B cell (primary cell): ENCODE measurements at regions not wholly inside any gene's neighbourhood (a gene's known extent, or its start where the extent isn't known, plus 50 kb on each side); places are given as distances from the start of the nearest gene placed in this dataset.

Source experiments
- ATAC-seq: fragments of 200-7000 bp; cut with Tn5 transposase; one replicate; pipeline ENCODE4 v1.10.0; 2021; ENCODE audit warnings: low read depth, mild to moderate bottlenecking, moderate number of reproducible peaks, moderate library complexity
- CTCF ChIA-PET: fragments of 350-600 bp; sonication (Branson Sonifier 250); formaldehyde crosslinking; loops from one replicate; lab custom pipeline; 2021; ENCODE audit warnings: antibody characterized with exemption, inconsistent platforms; lab: Charles Lee
- POLR2A ChIA-PET: fragments of 350-600 bp; sonication (Branson Sonifier 250); formaldehyde crosslinking; loops from one replicate; lab custom pipeline; 2021; ENCODE audit warnings: antibody characterized with exemption; lab: Charles Lee
- DNase-seq: peaks from one replicate; pipeline ENCODE4 v3.0.0; 2013
- H2AFZ ChIP-seq: 2 replicates; pipeline ENCODE4 v1.6.1; 2012; ENCODE audit warnings: mild to moderate bottlenecking, low read depth, low read length; ENCODE audit not compliant: insufficient read depth, poor library complexity, severe bottlenecking
- H3K27ac ChIP-seq, 2 donors: 1 replicate in 1 of 2; 2 replicates in 1 of 2; pipeline ENCODE4 v1.5.1; 2012 to 2013; ENCODE audit warnings: low read length in 2 of 2, mild to moderate bottlenecking in 2 of 2, moderate library complexity in 1 of 2
- H3K27me3 ChIP-seq, 4 experiments: fragments of 200-600 bp in 1 of 4; sonication (generic) in 1 of 4; replicated peaks in 1 of 4; 1 replicate in 2 of 4; 2 replicates in 2 of 4; pipeline versions ENCODE4 v1.6.1 to v1.7.0; 2013 to 2016; ENCODE audit warnings: low read length in 3 of 4, mild to moderate bottlenecking in 2 of 4, mixed read lengths in 1 of 4, moderate library complexity in 1 of 4; ENCODE audit not compliant: insufficient read depth in 4 of 4, control insufficient read depth in 3 of 4; ENCODE audit errors: control extremely low read depth in 1 of 4
- H3K36me3 ChIP-seq, 2 experiments: replicated peaks in 1 of 2; 1 replicate in 1 of 2; 2 replicates in 1 of 2; pipeline versions ENCODE4 v1.6.1 to v1.7.1; 2013; ENCODE audit warnings: low read length in 1 of 2; ENCODE audit not compliant: insufficient read depth in 2 of 2, control insufficient read depth in 1 of 2; ENCODE audit errors: control extremely low read depth in 1 of 2, extremely low read depth in 1 of 2
- H3K4me1 ChIP-seq, 2 donors: fragments of 200-600 bp in 1 of 2; sonication (generic) in 1 of 2; 1 replicate in 1 of 2; 2 replicates in 1 of 2; pipeline versions ENCODE4 v1.5.1 to v1.6.1; 2013 to 2017; ENCODE audit warnings: low read length in 2 of 2; ENCODE audit not compliant: control insufficient read depth in 2 of 2, insufficient read depth in 2 of 2
- H3K4me2 ChIP-seq: replicated peaks from 2 replicates; pipeline ENCODE3; 2012; ENCODE audit warnings: mild to moderate bottlenecking, low read depth, low read length; ENCODE audit not compliant: poor library complexity, severe bottlenecking
- H3K4me3 ChIP-seq, 5 experiments: fragments of 200-600 bp in 1 of 5; sonication (generic) in 1 of 5; 1 replicate in 3 of 5; 2 replicates in 2 of 5; pipeline versions ENCODE4 v1.5.1 to v1.7.0; 2011 to 2016; ENCODE audit warnings: low read length in 4 of 5, mild to moderate bottlenecking in 4 of 5, low read depth in 2 of 5, control low read depth in 1 of 5, moderate library complexity in 1 of 5; ENCODE audit not compliant: insufficient read depth in 1 of 5; ENCODE audit errors: control extremely low read depth in 1 of 5, extremely low read depth in 1 of 5
- H3K79me2 ChIP-seq: fragments of 200-600 bp; sonication (generic); one replicate; pipeline ENCODE4 v1.6.0; 2016; ENCODE audit warnings: low read length; ENCODE audit not compliant: control insufficient read depth, insufficient read depth
- H3K9ac ChIP-seq: fragments of 200-600 bp; sonication (generic); 2 replicates; pipeline ENCODE4 v1.6.1; 2017; ENCODE audit warnings: mild to moderate bottlenecking, low read length, moderate library complexity
- H3K9me3 ChIP-seq, 3 donors: one replicate each; pipeline versions ENCODE4 v1.6.1 to v1.7.1; 2013; ENCODE audit warnings: low read length in 2 of 3; ENCODE audit not compliant: control insufficient read depth in 2 of 3, insufficient read depth in 1 of 3; ENCODE audit errors: control extremely low read depth in 1 of 3
- H4K20me1 ChIP-seq: 2 replicates; pipeline ENCODE4 v1.6.0; 2012; ENCODE audit warnings: mild to moderate bottlenecking, low read length; ENCODE audit not compliant: insufficient read depth, control insufficient read depth, poor library complexity, severe bottlenecking
- H3K27ac Mint-ChIP-seq: one replicate; pipeline ENCODE4 v1.8.0; 2021; ENCODE audit warnings: mixed read lengths
- H3K27me3 Mint-ChIP-seq: one replicate; pipeline ENCODE4 v1.8.0; 2021; ENCODE audit warnings: mixed read lengths
- H3K4me1 Mint-ChIP-seq: one replicate; pipeline ENCODE4 v1.8.0; 2021; ENCODE audit warnings: mixed read lengths
- H3K4me3 Mint-ChIP-seq: one replicate; pipeline ENCODE4 v1.8.0; 2021; ENCODE audit warnings: mixed read lengths
- H3K9me3 Mint-ChIP-seq: one replicate; pipeline ENCODE4 v1.8.0; 2022; ENCODE audit warnings: mixed read lengths; ENCODE audit not compliant: insufficient read depth
- CTCF ChIP-seq: fragments of 200-600 bp; IDR thresholded peaks from one replicate; pipeline ENCODE4 v1.8.0; 2022; ENCODE audit warnings: antibody characterized with exemption, mild to moderate bottlenecking
- EZH2 ChIP-seq: IDR thresholded peaks from 2 replicates; pipeline ENCODE4 v1.6.1; 2012; ENCODE audit warnings: borderline replicate concordance, low read depth, mild to moderate bottlenecking, moderate library complexity, low read length; ENCODE audit not compliant: insufficient read depth, poor library complexity, severe bottlenecking
- WGBS: methylation state at CpG from one replicate; pipeline ENCODE4 v1.1.5; 2013; ENCODE audit warnings: missing lambda C conversion rate; ENCODE audit not compliant: insufficient coverage; 5-methylcytosine and 5-hydroxymethylcytosine counted together
- intact Hi-C: fragments of 100-400 bp; cut with micrococcal nuclease; formaldehyde crosslinking; loops from one replicate; pipeline ENCODE4 v1.10.0; 2022

GRCh38 chr1:232859216-232859615 is 54.0 kb downstream of the MAP10 start:
- H3K36me3 ChIP-seq = no peaks in the 10 kb centered on the region
- Mint-ChIP-seq H3K9me3 (no peaks in the 10 kb centered on the region), H3K27ac (no peak overlapping the region), H3K27me3 (peaks cover 17% of the 10 kb centered on the region), H3K4me1 (no peaks in the 10 kb centered on the region), H3K4me3 (no peak overlapping the region)
- CTCF ChIA-PET = no interaction called here
- DNase-seq = no peak
- H4K20me1 ChIP-seq = no peaks in the 10 kb centered on the region
- H3K4me2 ChIP-seq = no peak overlapping the region
- no peak overlapping the region for H2AFZ ChIP-seq
- H3K79me2 ChIP-seq = no peaks in the 10 kb centered on the region
- ATAC-seq = no peak
- H3K4me3 ChIP-seq = no peak overlapping the region
- TF ChIP-seq CTCF = no peak
- TF ChIP-seq EZH2 = no peak
- no peak overlapping the region for H3K9ac ChIP-seq
- no peaks in the 10 kb centered on the region for H3K4me1 ChIP-seq
- no peak overlapping the region for H3K27ac ChIP-seq
- H3K27me3 ChIP-seq = no peaks in the 10 kb centered on the region
- intact Hi-C loops = no loop called here
- POLR2A ChIA-PET = no interaction called here
- H3K9me3 ChIP-seq = no peaks in the 10 kb centered on the region
- WGBS = no CpG with 5 or more reads among the region's 2 CpGs

DNA sequence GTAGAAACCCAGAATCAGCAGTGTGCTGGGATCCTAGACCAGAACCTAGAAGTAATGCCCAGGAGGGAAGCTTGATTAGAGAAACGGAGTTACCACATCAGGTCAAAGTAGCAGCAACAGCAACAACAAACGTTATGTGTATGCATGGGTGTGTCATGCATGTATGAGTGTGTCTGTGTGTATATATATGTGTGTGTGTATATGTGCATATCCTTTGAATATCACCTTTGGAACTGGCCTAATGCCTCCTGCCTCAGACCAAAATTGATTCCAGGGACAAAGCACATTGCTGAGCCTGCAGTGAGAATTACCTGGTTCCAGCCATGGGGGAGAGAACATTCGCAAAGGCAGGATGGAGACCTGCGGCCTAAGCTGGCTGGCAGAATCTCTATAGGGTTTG is 55.9 kb downstream of the MAP10 start:
- ChIA-PET POLR2A (no interaction called here), CTCF (no interaction called here)
- no peak overlapping the region for H3K27ac ChIP-seq
- H3K4me3 ChIP-seq = no peak overlapping the region
- Mint-ChIP-seq H3K4me1 (no peaks in the 10 kb centered on the region), H3K27me3 (peaks cover 14% of the 10 kb centered on the region), H3K4me3 (no peak overlapping the region), H3K9me3 (no peaks in the 10 kb centered on the region), H3K27ac (no peak overlapping the region)
- intact Hi-C loops = no loop called here
- ATAC-seq (no peak), DNase-seq (no peak)
- no peak overlapping the region for H3K4me2 ChIP-seq
- no peaks in the 10 kb centered on the region for H3K79me2 ChIP-seq
- no peaks in the 10 kb centered on the region for H4K20me1 ChIP-seq
- TF ChIP-seq CTCF (no peak), EZH2 (no peak)
- 100% methylated on average over 4 of the region's 4 CpGs for WGBS
- no peaks in the 10 kb centered on the region for H3K36me3 ChIP-seq
- no peaks in the 10 kb centered on the region for H3K27me3 ChIP-seq
- H3K9ac ChIP-seq = no peak overlapping the region
- H3K9me3 ChIP-seq = no peaks in the 10 kb centered on the region
- H2AFZ ChIP-seq = no peak overlapping the region
- no peaks in the 10 kb centered on the region for H3K4me1 ChIP-seq
